ENCODE measurements at regions not wholly inside any gene's neighbourhood (a gene's known extent, or its start where the extent isn't known, plus 50 kb on each side); places are given as distances from the start of the nearest gene placed in this dataset.

DNA sequence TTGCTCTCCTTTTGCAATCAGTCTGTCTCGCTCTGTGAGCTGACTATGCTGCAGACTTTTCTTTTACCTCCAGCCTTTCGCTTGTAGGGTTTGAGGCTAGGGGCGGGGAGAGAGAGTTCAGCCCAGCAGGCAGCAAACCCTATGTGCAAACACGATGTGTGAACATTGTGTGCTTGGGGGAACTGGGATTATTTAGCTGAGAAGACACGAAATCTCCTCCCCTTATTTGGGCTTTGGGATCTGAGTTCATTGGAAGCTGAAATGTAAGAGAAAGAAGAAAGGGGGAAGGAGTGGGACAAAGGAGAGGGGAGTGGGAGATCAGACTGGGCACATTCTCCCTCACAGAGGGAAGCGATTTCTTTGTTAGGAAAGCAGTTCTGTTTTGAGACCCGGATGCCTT lies 189.6 kb upstream of the TNP1 start:
- TF ChIP-seq, protein P1, sequence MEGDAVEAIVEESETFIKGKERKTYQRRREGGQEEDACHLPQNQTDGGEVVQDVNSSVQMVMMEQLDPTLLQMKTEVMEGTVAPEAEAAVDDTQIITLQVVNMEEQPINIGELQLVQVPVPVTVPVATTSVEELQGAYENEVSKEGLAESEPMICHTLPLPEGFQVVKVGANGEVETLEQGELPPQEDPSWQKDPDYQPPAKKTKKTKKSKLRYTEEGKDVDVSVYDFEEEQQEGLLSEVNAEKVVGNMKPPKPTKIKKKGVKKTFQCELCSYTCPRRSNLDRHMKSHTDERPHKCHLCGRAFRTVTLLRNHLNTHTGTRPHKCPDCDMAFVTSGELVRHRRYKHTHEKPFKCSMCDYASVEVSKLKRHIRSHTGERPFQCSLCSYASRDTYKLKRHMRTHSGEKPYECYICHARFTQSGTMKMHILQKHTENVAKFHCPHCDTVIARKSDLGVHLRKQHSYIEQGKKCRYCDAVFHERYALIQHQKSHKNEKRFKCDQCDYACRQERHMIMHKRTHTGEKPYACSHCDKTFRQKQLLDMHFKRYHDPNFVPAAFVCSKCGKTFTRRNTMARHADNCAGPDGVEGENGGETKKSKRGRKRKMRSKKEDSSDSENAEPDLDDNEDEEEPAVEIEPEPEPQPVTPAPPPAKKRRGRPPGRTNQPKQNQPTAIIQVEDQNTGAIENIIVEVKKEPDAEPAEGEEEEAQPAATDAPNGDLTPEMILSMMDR (IDR thresholded peaks at IDR 0.05), result no peak
- no peak for TF ChIP-seq EP300 (IDR thresholded peaks at IDR 0.05)
- no peak for TF ChIP-seq POLR2A (IDR thresholded peaks at IDR 0.05)
- TF ChIP-seq POLR2AphosphoS5 (IDR thresholded peaks at IDR 0.05), result no peak
